Heart right ventricle (tissue), 16 donors: ENCODE measurements at regions not wholly inside any gene's neighbourhood (a gene's known extent, or its start where the extent isn't known, plus 50 kb on each side); places are given as distances from the start of the nearest gene placed in this dataset.

Source experiments
- ATAC-seq, 8 donors: fragments of 200-7000 bp; cut with Tn5 transposase; one replicate each; pipeline ENCODE4 v1.9.1; 2020; ENCODE audit warnings: mild to moderate bottlenecking in 8 of 8, moderate library complexity in 8 of 8, moderate number of reproducible peaks in 1 of 8
- DNase-seq, 2 donors: peaks; one replicate each; pipeline ENCODE4 v3.0.0-alpha.2; 2020
- H3K27ac ChIP-seq, 10 donors: fragments of 200-600 bp; sonication (generic) in 2 of 10; one replicate each; pipeline versions ENCODE4 v1.5.0 to v1.8.0; 2020 to 2022; ENCODE audit warnings: mild to moderate bottlenecking in 3 of 10
- H3K27me3 ChIP-seq, 7 donors: fragments of 200-600 bp; one replicate each; pipeline ENCODE4 v1.8.0; 2021 to 2022; ENCODE audit warnings: mild to moderate bottlenecking in 2 of 7
- H3K36me3 ChIP-seq, 9 donors: fragments of 200-600 bp; sonication (generic) in 1 of 9; one replicate each; pipeline versions ENCODE4 v1.5.0 to v1.8.0; 2020 to 2022; ENCODE audit warnings: mild to moderate bottlenecking in 2 of 9
- H3K4me1 ChIP-seq, 9 donors: fragments of 200-600 bp; sonication (generic) in 1 of 9; one replicate each; pipeline versions ENCODE4 v1.5.0 to v1.8.0; 2020 to 2022; ENCODE audit warnings: mild to moderate bottlenecking in 4 of 9
- H3K4me3 ChIP-seq, 10 donors: fragments of 200-600 bp; sonication (generic) in 2 of 10; one replicate each; pipeline versions ENCODE4 v1.5.0 to v1.8.0; 2020 to 2022; ENCODE audit warnings: mild to moderate bottlenecking in 7 of 10, moderate library complexity in 2 of 10
- H3K9me3 ChIP-seq, 11 donors: fragments of 200-600 bp in 10 of 11; sonication (generic) in 2 of 11; one replicate each; pipeline versions ENCODE4 v1.5.0 to v1.8.0; 2013 to 2022; ENCODE audit warnings: mild to moderate bottlenecking in 2 of 11, control low read depth in 1 of 11, moderate library complexity in 1 of 11
- WGBS, 2 donors: extraction: QIAGEN DNeasy Blood & Tissue Kit; methylation state at CpG; one replicate each; pipeline ENCODE4 v1.1.7; 2013; ENCODE audit warnings: inconsistent platforms in 1 of 2; 5-methylcytosine and 5-hydroxymethylcytosine counted together
- intact Hi-C, 10 donors: fragments of 100-400 bp; cut with DNase I; formaldehyde crosslinking; loops; one replicate each; pipeline versions ENCODE4 v1.11.1 to v1.14.2; 2022
- TF ChIP-seq, protein P1 (sequence below), 9 donors: fragments of 200-600 bp; sonication (generic) in 2 of 9; IDR thresholded peaks; one replicate each; pipeline versions ENCODE4 v1.5.0 to v1.8.0; 2021 to 2022; ENCODE audit warnings: antibody characterized with exemption in 9 of 9, mild to moderate bottlenecking in 5 of 9, moderate library complexity in 1 of 9
- donor health status: Arrhythmogenic right ventricular cardiomyopathy.
- donor health status: ischemic (EF 13 %, LVEDD 7.1; RV severe dilation, severe dysfunction).
- donor health status: healthy with polysubstance abuse.
- donor health status: DM: no; HTN: yes; CAD: no.
- donor health status: DM: no; HTN: no; CAD: no.
- donor health status: ischemic (EF 25% LVEDD 6.9; RV normal size, moderate dysfunction).
- donor health status: ischemic (EF 25% LVEDD 5.7; RV mildly dilated, moderate dysfunction).
- donor health status: healthy.
- donor health status: DM: yes; HTN: yes; CAD: no.
- donor health status: Ischemic cardiomyopathy.
- donor health status: ischemic (EF 35%, LVEDD 5.7; RV mildly dilated, moderate dysfunction).
- donor health status: nonischemic (EF 11% LVEDD 7.7; RV severe dilation, severe dysfunction).
- donor health status: DM: yes; HTN: yes; CAD: no.
- donor health status: PGD.
- donor health status: ischemic (EF 29% LVEDD 5.4; RV normal size, mild dysfunction).
- donor health status: nonischemic (EF 23%, LVEDD 6.1; RV moderate dilation, normal function).

DNA sequence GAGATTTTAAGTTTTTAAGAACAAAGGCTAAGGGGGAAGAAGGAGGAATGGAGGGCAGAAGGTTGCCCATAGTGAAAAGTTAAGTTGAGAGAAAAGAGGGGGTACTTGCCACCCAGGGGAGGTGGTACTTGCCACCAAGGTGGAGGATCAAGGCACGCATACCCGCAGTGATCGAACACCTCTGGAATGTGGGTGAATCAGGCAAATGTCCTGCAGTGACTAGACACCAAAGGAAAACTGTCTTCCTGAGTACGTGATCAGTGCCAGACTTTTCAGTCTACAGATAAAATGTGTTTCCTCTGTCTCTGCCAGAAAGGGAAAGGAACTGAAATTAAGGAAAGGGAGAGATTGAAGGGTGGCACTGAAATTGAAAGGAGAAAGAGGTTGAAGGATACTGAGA, 2285.3 kb downstream of the TP53TG3F start:
- no peak for DNase-seq
- 63 to 78% methylated on average over 4 of the region's 4 CpGs for WGBS, 2 donors

DNA sequence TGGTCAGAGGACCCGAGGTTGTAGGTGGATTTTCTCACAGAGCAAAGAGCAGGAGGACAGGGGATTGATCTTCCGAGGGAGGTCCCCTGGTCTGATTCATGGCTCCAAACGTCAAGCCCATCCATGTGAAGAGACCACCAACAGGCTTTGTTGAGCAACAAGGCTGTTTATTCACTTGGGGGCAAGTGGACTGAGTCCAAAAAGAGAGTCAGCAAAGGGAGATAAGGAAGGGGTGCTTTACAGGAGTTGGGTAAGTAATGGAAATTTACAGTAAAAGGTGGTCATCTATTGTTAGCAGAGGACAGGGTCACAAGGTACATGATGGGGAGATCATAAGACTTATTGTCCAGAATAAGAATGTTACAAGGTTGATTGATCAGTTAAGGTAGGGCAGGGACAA, 2285.8 kb downstream of the TP53TG3F start:
- intact Hi-C loops: loop anchor here in 1 of 10 donors (10.0 kb wide), 1 partner anchor 60 kb away; no protein-coding TSS in a partner anchor
- no peak overlapping the region for H3K27ac ChIP-seq
- H3K27me3 ChIP-seq: no peaks in the 10 kb centered on the region
- no peaks in the 10 kb centered on the region for H3K36me3 ChIP-seq
- H3K4me3 ChIP-seq: no peak overlapping the region
- DNase-seq (no peak), ATAC-seq (no peak)
- 42 to 46% methylated on average over 3 of the region's 3 CpGs for WGBS, 2 donors
- H3K9me3 ChIP-seq: peaks cover 0 to 71% (median 0%) of the 10 kb centered on the region in 11 donors
- H3K4me1 ChIP-seq: no peaks in the 10 kb centered on the region
- TF ChIP-seq, protein P1, sequence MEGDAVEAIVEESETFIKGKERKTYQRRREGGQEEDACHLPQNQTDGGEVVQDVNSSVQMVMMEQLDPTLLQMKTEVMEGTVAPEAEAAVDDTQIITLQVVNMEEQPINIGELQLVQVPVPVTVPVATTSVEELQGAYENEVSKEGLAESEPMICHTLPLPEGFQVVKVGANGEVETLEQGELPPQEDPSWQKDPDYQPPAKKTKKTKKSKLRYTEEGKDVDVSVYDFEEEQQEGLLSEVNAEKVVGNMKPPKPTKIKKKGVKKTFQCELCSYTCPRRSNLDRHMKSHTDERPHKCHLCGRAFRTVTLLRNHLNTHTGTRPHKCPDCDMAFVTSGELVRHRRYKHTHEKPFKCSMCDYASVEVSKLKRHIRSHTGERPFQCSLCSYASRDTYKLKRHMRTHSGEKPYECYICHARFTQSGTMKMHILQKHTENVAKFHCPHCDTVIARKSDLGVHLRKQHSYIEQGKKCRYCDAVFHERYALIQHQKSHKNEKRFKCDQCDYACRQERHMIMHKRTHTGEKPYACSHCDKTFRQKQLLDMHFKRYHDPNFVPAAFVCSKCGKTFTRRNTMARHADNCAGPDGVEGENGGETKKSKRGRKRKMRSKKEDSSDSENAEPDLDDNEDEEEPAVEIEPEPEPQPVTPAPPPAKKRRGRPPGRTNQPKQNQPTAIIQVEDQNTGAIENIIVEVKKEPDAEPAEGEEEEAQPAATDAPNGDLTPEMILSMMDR (IDR thresholded peaks at IDR 0.05): no peak

More for the DNA sequence above, 2285.3 kb downstream of the TP53TG3F start:
- Histone ChIP-seq H3K9me3 (peaks cover 0 to 67% (median 0%) of the 10 kb centered on the region in 11 donors), H3K4me3 (no peak overlapping the region), H3K27ac (no peak overlapping the region), H3K27me3 (no peaks in the 10 kb centered on the region), H3K4me1 (no peaks in the 10 kb centered on the region), H3K36me3 (no peaks in the 10 kb centered on the region)
- ATAC-seq: no peak
- TF ChIP-seq, protein P1 (IDR thresholded peaks at IDR 0.05): no peak
- intact Hi-C loops: loop anchor here in 1 of 10 donors (10.0 kb wide), 1 partner anchor 60 kb away; no protein-coding TSS in a partner anchor

DNA sequence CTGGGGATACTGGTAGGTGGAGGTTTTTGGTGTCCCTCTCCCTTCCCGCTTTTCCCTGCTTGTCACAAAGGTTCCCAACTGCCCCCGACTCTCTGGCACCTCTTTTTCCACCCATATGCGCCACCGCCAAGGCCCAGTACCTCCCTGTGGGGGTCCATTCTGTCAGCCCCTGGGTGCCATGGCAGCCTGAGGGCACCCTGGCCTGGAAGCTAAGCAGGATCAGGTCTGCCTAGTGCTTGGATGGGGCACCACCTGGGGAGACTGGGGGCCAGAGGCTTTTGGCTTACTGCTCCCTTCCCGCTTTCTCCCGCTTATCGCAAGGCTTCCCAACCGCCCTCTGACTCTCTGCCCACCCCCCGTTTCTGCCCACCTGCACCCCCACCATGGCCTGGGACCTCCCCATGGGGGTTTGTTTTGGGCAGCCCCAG, 2286.4 kb downstream of the TP53TG3F start:
- TF ChIP-seq, protein P1 (IDR thresholded peaks at IDR 0.05): no peak
- no peak for DNase-seq
- H3K27me3 ChIP-seq: no peaks in the 10 kb centered on the region
- no peak overlapping the region for H3K27ac ChIP-seq
- ATAC-seq: no peak
- intact Hi-C loops: loop anchor here in 1 of 10 donors (10.0 kb wide), 1 partner anchor 59 kb away; no protein-coding TSS in a partner anchor
- no peaks in the 10 kb centered on the region for H3K4me1 ChIP-seq
- WGBS, 2 donors: 89 to 93% methylated on average over 9 of the region's 9 CpGs
- no peaks in the 10 kb centered on the region for H3K36me3 ChIP-seq
- no peak overlapping the region for H3K4me3 ChIP-seq
- peaks cover 0 to 72% (median 0%) of the 10 kb centered on the region in 11 donors for H3K9me3 ChIP-seq

DNA sequence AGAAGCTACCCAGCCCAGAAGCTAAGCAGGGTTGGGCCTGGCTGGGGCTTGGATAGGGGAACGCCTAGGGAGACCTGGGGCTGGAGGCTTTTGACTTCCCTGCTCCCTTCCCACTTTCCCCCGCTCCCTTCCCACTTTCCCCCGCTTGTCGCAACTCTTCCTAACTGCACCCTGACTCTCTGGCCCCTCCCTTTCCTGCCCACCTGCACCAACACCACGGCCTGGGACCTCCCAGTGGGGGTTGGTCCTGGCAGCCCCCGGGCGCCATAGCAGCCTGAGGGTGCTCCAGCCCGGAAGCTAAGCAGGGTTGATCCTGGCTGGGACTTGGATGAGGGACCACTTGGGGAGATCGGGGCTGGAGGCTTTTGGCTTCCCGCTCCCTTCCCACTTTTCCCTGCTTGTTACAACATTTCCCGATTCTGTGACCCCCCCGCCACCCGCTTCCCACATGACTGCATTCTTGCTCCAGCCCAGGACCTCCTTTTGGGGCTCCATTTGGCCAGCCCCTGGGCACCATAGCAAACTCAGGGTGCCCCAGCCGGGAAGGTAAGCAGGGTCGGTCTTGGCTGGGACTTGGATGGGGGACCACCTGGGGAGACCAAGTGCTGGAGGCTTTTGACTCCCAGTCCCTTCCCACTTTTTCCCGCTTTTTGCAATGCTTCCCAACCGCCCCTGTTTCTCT, 2287.0 kb downstream of the TP53TG3F start:
- no peak for DNase-seq
- peaks cover 0 to 73% (median 0%) of the 10 kb centered on the region in 11 donors for H3K9me3 ChIP-seq
- H3K4me3 ChIP-seq: no peak overlapping the region
- no peaks in the 10 kb centered on the region for H3K27me3 ChIP-seq
- intact Hi-C loops: loop anchor here in 1 of 10 donors (10.0 kb wide), 1 partner anchor 58 kb away; no protein-coding TSS in a partner anchor
- H3K36me3 ChIP-seq: no peaks in the 10 kb centered on the region
- 84 to 91% methylated on average over 17 of the region's 17 CpGs for WGBS, 2 donors
- TF ChIP-seq, protein P1 (IDR thresholded peaks at IDR 0.05): no peak
- no peaks in the 10 kb centered on the region for H3K4me1 ChIP-seq
- H3K27ac ChIP-seq: no peak overlapping the region
- ATAC-seq: no peak
